NCI-H2081 treated with DMSO at 0.1 percent for 48 hours (cell line): ENCODE measurements at regions not wholly inside any gene's neighbourhood (a gene's known extent, or its start where the extent isn't known, plus 50 kb on each side); places are given as distances from the start of the nearest gene placed in this dataset.
"Not testable (repeated sequence)": the region's sequence is repeated elsewhere in the genome, so short reads cannot be mapped to it uniquely, and the experiment has no call there.

Experiments used
- DNase-seq: peaks from one replicate; lab custom pipeline; 2025; lab: John Stamatoyannopoulos, UW

GRCh38 chr7:153081496-153081895, 321.9 kb downstream of the ACTR3B start:
- no peak for DNase-seq

GRCh38 chr7:153084278-153084677, 324.7 kb downstream of the ACTR3B start:
- no peak for DNase-seq

DNA sequence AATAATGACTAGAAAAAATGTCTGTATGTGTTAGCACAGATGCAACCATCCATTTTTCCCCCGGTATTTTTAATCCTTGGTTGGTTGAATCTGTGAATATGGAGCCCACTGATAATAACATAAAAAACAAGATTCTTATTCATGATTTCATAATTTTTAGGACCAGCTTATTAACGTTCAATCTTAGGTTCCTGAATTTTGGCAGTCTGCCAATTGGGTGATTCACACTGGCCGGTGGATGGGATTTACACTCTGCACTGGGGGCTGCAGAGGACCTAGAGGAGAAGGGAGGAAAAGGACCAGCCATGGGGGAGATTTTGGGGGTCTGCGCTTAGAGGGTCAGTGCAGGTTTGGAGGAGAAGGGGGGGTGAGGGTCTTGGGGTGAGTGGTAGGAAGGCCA, 327.9 kb downstream of the ACTR3B start:
- DNase-seq, result no peak

DNA sequence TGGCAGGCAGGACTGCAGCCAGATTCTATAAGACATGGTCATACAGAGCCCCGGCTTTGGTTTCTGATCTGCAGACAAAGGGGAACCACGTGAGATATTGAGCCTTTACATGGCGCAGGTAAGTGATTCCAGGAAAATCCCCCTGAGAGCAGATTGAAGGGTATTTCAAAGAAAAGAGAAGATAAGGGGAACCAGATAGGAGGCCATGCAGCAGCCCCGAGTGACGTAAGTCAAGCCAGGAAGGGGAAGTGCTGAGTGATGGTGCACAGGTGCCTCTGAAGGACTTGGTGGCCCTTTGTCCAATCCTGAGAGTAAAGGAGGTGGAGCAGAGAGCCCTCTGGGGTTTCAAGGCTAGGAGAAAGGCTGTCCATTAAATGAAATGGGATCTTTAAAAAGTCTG, 329.0 kb downstream of the ACTR3B start:
- DNase-seq, result no peak

DNA sequence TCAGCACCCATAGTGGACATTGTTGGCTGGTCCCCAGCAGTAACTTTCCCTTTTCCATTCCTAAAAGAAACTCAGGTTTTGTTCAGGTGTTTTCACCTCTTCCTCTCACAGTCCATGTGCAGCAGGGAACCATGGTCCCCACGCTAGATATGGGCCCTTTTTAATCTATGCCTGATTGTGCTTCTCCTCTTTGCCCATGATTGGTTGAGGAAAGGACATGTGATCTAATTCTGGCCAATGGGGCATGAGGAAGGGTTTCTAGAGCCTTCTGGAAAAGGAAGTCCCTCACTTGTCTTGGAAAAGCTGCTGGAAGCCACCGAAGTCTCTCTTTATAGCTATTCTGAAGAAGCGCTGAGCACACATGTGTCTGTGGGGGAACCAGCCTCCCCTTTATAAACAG, 330.7 kb downstream of the ACTR3B start:
- no peak for DNase-seq

- DNase-seq, result no peak
Measured at GRCh38 chr7:153090764-153091163, 331.2 kb downstream of the ACTR3B start.

DNA sequence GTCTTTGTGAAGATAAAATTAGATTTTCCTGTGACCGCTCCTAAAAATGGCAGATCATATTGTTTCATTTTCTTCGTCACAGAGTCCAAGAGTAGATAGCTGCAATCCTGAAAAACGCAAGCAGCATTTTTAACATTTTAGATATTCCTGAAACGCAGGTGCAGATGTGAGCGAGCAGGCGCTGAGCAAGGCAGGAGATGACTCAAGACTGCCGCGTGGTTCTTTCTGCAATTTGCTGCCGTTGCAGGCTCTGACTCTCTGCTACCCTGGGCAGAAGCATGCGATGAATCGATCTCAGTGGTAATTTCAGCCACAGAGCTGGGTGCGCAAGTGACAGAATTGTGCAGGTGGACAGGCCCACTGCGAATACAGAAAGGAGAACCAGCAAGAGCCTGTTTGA, 331.9 kb downstream of the ACTR3B start:
- no peak for DNase-seq

DNA sequence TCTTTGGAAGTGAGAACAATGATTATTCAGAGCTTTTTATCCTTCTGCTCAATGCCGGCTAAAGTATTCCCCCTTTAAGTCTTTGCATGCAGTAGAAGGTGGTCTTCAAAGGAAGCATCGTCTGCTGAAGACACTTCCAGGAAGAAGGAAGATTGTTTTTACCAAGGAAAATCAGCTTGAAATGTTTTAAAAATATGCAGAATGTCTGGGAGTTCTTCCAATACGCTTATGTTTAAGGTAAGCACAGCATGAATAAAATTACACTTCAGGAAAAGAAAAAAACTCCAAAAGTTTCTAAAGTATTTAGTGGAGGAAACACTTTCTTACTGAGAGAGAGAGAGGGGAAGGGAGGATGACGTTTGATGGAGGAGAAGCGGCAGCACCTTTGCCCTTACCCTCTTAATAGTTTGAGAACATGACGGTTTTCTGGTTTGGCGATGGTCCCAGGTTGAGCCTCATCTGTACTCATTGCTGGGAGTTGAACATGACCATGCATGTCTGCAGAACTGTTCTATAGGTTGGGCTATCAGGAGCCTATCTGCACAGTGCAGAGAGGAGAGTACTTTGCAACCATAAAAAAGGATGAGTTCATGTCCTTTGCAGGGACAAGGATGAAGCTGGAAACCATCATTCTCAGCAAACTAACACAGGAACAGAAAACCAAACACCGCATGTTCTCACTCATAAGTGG, 338.1 kb downstream of the ACTR3B start:
- DNase-seq, result no peak

DNA sequence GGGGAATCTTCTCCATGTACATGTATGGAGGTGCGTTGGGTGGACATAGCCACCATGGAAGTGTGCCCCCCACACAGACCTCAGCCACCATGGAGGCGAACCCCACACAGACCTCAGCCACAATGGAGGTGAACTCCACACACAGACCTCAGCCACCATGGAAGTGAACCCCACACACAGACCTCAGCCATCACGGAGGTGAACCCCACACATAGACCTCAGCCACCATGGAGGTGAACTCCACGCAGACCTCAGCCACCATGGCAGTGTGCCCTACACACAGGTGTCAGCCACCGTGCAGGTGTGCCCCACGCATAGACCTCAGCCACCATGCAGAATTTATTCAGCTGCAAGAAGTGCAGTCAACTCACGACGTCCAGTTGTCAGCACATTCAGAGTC, 339.7 kb downstream of the ACTR3B start:
- no peak for DNase-seq

DNA sequence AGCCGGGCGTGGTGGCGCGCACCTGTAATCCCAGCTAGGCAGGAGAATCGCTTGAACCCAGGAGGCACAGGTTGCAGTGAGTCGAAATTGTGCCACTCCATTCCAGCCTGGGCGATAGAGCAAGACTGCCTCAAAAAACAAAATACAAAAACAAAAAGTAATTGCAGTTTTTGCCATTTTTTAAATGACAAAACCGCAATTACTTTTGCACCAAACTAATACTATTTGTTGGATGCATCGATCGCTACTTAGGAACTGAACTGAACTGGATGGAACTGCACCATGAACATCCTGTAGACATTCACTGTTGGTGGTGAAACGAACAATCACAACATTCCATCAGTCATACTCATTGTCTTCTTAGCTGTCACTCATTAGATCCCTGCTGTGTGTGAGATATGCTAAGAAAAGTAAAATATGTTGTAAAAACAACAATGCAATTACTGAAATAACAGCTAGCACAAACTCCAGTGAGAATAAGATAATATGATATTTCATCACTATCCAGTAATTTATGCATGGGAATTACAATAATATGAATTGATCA, 341.2 kb downstream of the ACTR3B start:
- no peak for DNase-seq

GRCh38 chr7:153103202-153103601, 343.6 kb downstream of the ACTR3B start:
- no peak for DNase-seq

DNA sequence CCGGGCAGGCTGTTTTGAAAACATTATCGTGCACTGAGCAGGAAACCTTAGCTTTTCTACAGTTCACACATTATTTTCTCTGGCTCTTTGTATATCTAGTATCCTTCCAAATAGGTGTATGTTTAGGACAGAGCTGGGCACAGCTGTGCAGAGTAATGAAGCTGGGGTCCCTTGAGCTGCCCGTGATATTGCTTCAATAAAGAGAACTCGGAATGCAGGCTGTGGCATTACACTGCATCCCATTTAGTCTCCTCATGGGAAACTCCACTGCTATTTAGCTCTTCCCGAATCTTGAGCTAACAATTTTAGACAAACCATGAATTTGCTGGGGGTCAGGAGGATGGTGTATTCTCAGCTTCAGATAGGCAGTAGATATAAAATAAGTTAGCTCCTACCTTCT, 348.3 kb downstream of the ACTR3B start:
- DNase-seq, result no peak

- no peak for DNase-seq
Measured at GRCh38 chr7:153109566-153109965, 350.0 kb downstream of the ACTR3B start.

- no peak for DNase-seq
Measured at GRCh38 chr7:153110606-153111005, 351.1 kb downstream of the ACTR3B start.

DNA sequence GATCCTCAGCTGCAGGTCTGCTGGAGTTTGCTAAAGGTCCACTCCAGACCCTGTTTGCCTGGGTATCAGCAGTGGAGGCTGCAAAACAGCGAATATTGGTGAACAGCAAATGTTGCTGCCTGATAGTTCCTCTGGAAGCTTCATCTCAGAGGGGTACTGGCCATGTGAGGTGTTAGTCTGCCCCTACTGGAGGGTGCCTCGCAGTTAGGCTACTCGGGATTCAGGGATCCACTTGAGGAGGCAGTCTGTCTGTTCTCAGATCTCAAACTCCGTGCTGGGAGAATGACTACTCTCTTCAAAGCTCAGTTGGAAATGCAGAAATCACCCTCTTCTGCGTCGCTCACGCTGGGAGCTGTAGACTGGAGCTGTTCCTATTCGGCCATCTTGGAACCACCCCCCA, 362.7 kb downstream of the ACTR3B start:
- not testable (repeated sequence) for DNase-seq

DNA sequence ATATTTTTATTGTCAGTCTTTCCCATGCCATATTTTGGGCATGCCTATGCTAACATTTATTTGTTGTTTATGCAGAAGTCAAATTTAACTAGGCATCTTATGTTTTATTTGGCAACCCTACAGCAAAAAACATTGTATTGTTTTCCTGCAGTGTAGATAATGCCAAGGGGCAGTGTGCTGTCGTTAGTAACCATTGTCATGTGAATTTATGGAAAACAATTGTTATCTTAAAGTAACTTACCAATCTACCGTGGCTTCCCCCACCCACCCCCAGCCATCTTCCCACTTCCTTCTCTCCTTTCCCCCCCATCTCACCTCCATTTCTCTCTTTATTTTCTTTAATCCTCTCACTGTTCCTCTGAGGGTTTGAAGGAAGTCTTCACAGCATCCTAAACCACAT, 370.5 kb downstream of the ACTR3B start:
- DNase-seq, result no peak

- DNase-seq, result no peak
Measured at GRCh38 chr7:153151766-153152165, 392.2 kb downstream of the ACTR3B start.

DNA sequence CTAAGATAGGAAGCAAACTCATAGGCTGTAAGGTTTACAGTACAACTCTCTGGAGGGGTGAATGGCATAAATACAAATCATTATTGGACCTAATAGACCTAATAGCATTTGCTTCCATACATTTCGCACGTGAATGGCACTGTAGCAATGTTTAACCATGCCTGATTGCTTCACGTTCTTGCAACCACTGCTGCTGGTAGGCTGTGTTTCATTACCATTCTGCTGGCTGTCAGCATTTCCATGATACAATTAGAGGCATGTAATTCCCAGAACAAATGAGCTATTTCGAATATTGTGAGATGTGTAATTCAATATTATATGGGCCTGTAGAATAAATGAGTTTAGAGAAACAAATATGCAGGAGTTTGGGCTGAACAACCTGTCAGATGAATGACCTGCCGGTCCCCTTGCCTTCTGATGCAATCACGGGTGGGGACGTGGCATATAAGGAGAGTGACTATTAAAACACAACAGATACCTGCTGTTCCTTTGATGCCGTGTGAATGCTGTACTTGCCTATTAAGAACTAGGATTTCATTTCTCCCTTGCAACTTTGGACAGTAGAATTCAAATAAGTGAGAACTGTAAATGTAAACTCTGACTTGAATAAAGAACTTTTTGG, 393.4 kb downstream of the ACTR3B start:
- no peak for DNase-seq

DNA sequence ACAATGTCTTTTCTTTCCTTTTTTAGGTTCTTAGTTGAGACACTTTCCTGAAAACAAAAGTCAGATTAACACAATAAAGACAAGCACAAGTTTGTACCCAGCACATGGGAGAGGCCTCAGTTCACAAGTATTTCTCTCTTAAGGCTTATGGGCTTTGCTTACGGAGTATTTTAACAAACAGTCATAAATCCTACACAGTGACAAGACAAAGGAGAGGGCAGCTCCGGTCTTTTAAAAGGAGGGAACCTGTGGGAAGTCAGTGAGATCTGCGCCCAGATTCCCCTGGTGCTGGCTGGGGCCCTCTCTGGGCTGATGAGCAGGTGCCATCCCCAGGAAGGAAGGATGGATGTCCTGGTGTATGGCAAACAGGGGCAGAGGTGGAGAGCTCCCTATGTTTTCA, 398.6 kb downstream of the ACTR3B start:
- DNase-seq, result no peak

GRCh38 chr7:153170287-153170686, 410.7 kb downstream of the ACTR3B start:
- DNase-seq, result no peak

DNA sequence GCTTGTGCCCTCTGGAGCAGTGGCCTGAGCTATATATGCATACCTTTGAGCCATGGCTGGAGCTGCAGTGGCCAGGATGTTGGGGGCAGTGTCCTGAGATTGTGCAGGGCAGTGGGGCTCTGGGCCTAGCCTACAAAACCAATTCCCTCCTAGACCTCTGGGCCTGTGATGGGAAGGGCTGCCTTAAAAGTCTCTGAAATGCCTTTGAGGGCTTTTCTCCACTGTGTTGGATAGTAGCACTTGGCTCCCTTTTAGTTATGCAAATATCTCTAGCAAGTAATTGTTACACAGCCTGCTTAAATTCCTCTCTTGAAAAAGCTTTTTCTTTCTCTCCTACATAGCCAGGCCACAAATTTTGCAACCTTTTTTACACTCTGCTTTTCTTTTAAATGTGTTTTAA, 426.4 kb downstream of the ACTR3B start:
- no peak for DNase-seq

- no peak for DNase-seq
Measured at GRCh38 chr7:153188161-153188560, 428.6 kb downstream of the ACTR3B start.

DNA sequence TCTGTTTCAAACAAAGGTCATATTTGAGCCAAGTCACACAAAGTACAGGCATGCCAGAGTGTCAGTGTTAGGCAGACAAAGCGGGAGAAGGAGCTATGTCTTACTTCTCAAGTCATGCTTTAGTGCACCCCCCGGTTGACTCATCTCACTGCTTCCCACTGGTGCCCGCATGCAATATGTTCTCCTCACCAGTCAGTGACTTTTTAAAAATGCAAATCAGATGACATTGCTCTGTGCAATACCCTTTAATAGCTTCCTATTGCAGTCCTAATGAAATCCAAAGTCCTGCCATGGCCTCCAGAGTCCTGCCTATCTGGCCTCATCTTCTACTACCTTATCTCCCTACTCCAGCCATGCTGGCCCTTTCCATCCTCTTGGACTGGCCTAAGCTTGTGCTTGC, 429.1 kb downstream of the ACTR3B start:
- DNase-seq, result no peak

- no peak for DNase-seq
Measured at GRCh38 chr7:153190452-153190851, 430.9 kb downstream of the ACTR3B start.
